Loucy (cell line): ENCODE measurements at regions not wholly inside any gene's neighbourhood (a gene's known extent, or its start where the extent isn't known, plus 50 kb on each side); places are given as distances from the start of the nearest gene placed in this dataset.

ENCODE experiments used
- H2AFZ ChIP-seq: fragments of 200-600 bp; sonication (generic); 2 replicates; pipeline ENCODE4 v1.6.0; 2016; ENCODE audit warnings: antibody characterized with exemption, mild to moderate bottlenecking, low read length, moderate library complexity
- H3F3A ChIP-seq: fragments of 200-600 bp; 2 replicates; pipeline ENCODE4 v1.6.0; 2016; ENCODE audit warnings: antibody characterized with exemption, low read depth, mild to moderate bottlenecking
- H3K27me3 ChIP-seq: fragments of 200-600 bp; sonication (generic); 2 replicates; pipeline ENCODE4 v1.6.1; 2014; ENCODE audit warnings: low read length, mild to moderate bottlenecking; ENCODE audit not compliant: insufficient read depth, poor library complexity, severe bottlenecking
- H3K36me3 ChIP-seq: fragments of 200-600 bp; sonication (generic); 2 replicates; pipeline ENCODE4 v1.6.1; 2016; ENCODE audit warnings: low read length; ENCODE audit not compliant: insufficient read depth
- H3K4me1 ChIP-seq: fragments of 200-600 bp; sonication (generic); 2 replicates; pipeline ENCODE4 v1.5.1; 2014; ENCODE audit warnings: low read length, mild to moderate bottlenecking; ENCODE audit not compliant: insufficient read depth, poor library complexity, severe bottlenecking
- H3K4me2 ChIP-seq: fragments of 200-600 bp; sonication (generic); 2 replicates; pipeline ENCODE4 v1.6.0; 2014; ENCODE audit warnings: antibody characterized with exemption, low read length, low read depth, mild to moderate bottlenecking; ENCODE audit not compliant: poor library complexity, severe bottlenecking
- H3K4me3 ChIP-seq: fragments of 200-600 bp; sonication (generic); 2 replicates; pipeline ENCODE4 v1.5.1; 2014; ENCODE audit warnings: low read length, mild to moderate bottlenecking, mixed read lengths; ENCODE audit not compliant: poor library complexity, severe bottlenecking
- H3K79me2 ChIP-seq: fragments of 200-600 bp; sonication (generic); 2 replicates; pipeline ENCODE4 v1.6.1; 2014; ENCODE audit warnings: low read length; ENCODE audit not compliant: insufficient read depth
- H3K9ac ChIP-seq: fragments of 200-600 bp; sonication (generic); 2 replicates; pipeline ENCODE4 v1.6.0; 2014; ENCODE audit warnings: mild to moderate bottlenecking, low read depth, low read length, moderate library complexity; ENCODE audit not compliant: poor library complexity, severe bottlenecking
- H3K9me2 ChIP-seq: fragments of 200-600 bp; sonication (generic); replicated peaks from 2 replicates; pipeline ENCODE4 v1.6.1; 2016; ENCODE audit warnings: low read depth, low read length, mixed read lengths
- H3K9me3 ChIP-seq: fragments of 200-600 bp; sonication (generic); 2 replicates; pipeline ENCODE4 v1.6.1; 2014; ENCODE audit warnings: mild to moderate bottlenecking, antibody characterized with exemption, low read length, low read depth; ENCODE audit not compliant: insufficient read depth
- H4K20me1 ChIP-seq: fragments of 200-600 bp; sonication (generic); 2 replicates; pipeline ENCODE4 v1.6.0; 2014; ENCODE audit warnings: antibody characterized with exemption, low read length, mild to moderate bottlenecking; ENCODE audit not compliant: insufficient read depth, poor library complexity, severe bottlenecking
- EZH2phosphoT487 ChIP-seq: fragments of 200-600 bp; IDR thresholded peaks from 2 replicates; pipeline ENCODE4 v1.6.1; 2018; ENCODE audit warnings: antibody characterized with exemption, mild to moderate bottlenecking, moderate library complexity, borderline replicate concordance
- TF ChIP-seq, protein P1 (sequence below): fragments of 200-600 bp; sonication (generic); conservative IDR thresholded peaks from 2 replicates; pipeline ENCODE4 v1.5.1; 2014; ENCODE audit warnings: mild to moderate bottlenecking, antibody characterized with exemption, low read length

GRCh38 chr6:92024110-92024509 lies 1395.2 kb downstream of the EPHA7 start:
- Histone ChIP-seq H3K9me3 (peaks cover 3% of the 10 kb centered on the region; the same call in 1 of the 2 replicates), H3K27me3 (no peaks in the 10 kb centered on the region), H3K36me3 (no peaks in the 10 kb centered on the region), H3K79me2 (no peaks in the 10 kb centered on the region), H3K9ac (no peak overlapping the region), H3F3A (no peaks in the 10 kb centered on the region), H3K4me3 (no peak overlapping the region), H3K4me1 (no peaks in the 10 kb centered on the region), H4K20me1 (no peaks in the 10 kb centered on the region), H3K4me2 (no peak overlapping the region), H3K9me2 (no peaks in the 10 kb centered on the region), H2AFZ (no peak overlapping the region)
- TF ChIP-seq, protein P1, sequence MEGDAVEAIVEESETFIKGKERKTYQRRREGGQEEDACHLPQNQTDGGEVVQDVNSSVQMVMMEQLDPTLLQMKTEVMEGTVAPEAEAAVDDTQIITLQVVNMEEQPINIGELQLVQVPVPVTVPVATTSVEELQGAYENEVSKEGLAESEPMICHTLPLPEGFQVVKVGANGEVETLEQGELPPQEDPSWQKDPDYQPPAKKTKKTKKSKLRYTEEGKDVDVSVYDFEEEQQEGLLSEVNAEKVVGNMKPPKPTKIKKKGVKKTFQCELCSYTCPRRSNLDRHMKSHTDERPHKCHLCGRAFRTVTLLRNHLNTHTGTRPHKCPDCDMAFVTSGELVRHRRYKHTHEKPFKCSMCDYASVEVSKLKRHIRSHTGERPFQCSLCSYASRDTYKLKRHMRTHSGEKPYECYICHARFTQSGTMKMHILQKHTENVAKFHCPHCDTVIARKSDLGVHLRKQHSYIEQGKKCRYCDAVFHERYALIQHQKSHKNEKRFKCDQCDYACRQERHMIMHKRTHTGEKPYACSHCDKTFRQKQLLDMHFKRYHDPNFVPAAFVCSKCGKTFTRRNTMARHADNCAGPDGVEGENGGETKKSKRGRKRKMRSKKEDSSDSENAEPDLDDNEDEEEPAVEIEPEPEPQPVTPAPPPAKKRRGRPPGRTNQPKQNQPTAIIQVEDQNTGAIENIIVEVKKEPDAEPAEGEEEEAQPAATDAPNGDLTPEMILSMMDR, result no peak
- no peak for TF ChIP-seq EZH2phosphoT487

DNA sequence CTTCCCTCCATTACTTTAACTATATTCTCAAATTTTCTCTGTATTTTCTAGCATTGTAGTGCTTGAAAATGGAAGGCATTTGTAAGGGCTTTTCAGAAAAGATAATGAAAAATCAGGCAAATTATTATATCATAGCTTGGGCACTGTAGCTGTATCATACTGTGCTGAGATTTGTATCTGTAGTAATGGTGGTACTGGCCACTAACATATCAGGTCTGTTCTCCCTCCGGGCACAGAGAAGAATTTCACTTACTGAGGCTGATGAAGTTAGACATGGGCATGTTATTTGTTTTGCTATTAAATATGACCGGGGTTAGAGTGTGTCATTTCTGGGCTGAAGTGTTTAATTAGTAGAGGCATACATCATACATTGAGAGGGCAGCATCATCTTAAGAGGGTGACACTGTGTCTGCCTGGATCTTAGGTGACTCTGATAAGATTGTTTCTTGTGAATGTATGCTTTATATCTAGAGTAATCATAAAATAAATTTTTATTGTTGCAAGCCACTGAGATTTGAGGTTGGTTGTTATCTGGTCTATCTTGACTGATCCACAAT lies 1395.9 kb downstream of the EPHA7 start:
- no peaks in the 10 kb centered on the region for H3F3A ChIP-seq
- H2AFZ ChIP-seq, result no peak overlapping the region
- no peak overlapping the region for H3K4me3 ChIP-seq
- peaks cover 3% of the 10 kb centered on the region; the same call in 1 of the 2 replicates for H3K9me3 ChIP-seq
- H3K4me2 ChIP-seq, result no peak overlapping the region
- no peaks in the 10 kb centered on the region for H3K9me2 ChIP-seq
- no peaks in the 10 kb centered on the region for H3K4me1 ChIP-seq
- H4K20me1 ChIP-seq, result no peaks in the 10 kb centered on the region
- H3K9ac ChIP-seq, result no peak overlapping the region
- H3K27me3 ChIP-seq, result no peaks in the 10 kb centered on the region
- no peaks in the 10 kb centered on the region for H3K36me3 ChIP-seq
- no peak for TF ChIP-seq EZH2phosphoT487
- TF ChIP-seq, protein P1, result no peak
- no peaks in the 10 kb centered on the region for H3K79me2 ChIP-seq

DNA sequence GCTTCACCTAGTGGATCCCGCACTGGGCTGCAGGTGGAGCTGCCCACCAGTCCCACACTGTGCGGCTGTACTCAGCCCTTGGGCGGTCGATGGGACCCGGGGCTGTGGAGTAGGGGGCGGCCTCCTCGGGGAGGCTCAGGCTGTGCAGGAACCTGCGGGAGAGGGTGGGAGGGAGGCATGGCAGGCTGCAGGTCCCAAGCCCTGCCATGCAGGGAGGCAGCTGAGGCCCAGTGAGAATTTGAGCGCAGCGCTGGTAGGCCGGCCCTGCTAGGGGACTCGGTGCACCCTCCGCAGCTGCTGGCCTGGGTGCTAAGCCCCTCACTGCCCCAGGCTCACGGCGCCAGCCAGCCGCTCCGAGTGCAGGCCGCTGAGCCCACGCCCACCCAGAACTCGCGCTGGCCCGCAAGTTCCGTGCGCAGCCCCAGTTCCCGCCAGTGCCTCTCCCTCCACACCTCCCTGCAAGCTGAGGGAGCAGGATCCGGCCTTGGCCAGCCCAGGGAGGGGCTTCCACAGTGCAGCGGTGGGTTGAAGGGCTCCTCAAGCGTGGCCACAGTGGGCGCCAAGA lies 1407.6 kb downstream of the EPHA7 start:
- Histone ChIP-seq H3K9me2 (no peaks in the 10 kb centered on the region), H3K4me1 (no peaks in the 10 kb centered on the region), H3K4me2 (no peak overlapping the region), H3F3A (no peaks in the 10 kb centered on the region), H3K4me3 (no peak overlapping the region), H3K9me3 (no peaks in the 10 kb centered on the region), H3K9ac (no peak overlapping the region), H3K36me3 (no peaks in the 10 kb centered on the region), H3K79me2 (no peaks in the 10 kb centered on the region), H3K27me3 (no peaks in the 10 kb centered on the region), H4K20me1 (no peaks in the 10 kb centered on the region), H2AFZ (no peak overlapping the region)
- TF ChIP-seq, protein P1, result no peak
- no peak for TF ChIP-seq EZH2phosphoT487
